Skeletal muscle cell (primary cell): ENCODE measurements at regions not wholly inside any gene's neighbourhood (a gene's known extent, or its start where the extent isn't known, plus 50 kb on each side); places are given as distances from the start of the nearest gene placed in this dataset.
"Not testable (repeated sequence)": the region's sequence is repeated elsewhere in the genome, so short reads cannot be mapped to it uniquely, and the experiment has no call there.

Source experiments
- DNase-seq: peaks from one replicate; pipeline ENCODE4 v3.0.0-alpha.2; 2010; ENCODE audit warnings: low read depth
- H3K4me3 ChIP-seq: 2 replicates; pipeline ENCODE4 v1.5.1; 2011; ENCODE audit warnings: low read depth, mild to moderate bottlenecking, control low read depth, low read length, moderate library complexity

- no peak overlapping the region for H3K4me3 ChIP-seq
- DNase-seq, result no peak
Measured at GRCh38 chr6:166714187-166714510, 87.1 kb upstream of the RPS6KA2 start.

- no peak for DNase-seq
- no peak overlapping the region for H3K4me3 ChIP-seq
Measured at GRCh38 chr6:166713434-166714186, 86.6 kb upstream of the RPS6KA2 start.

GRCh38 chr6:166712286-166713228, 85.5 kb upstream of the RPS6KA2 start:
- DNase-seq, result no peak
- H3K4me3 ChIP-seq, result no peak overlapping the region

GRCh38 chr6:166710084-166710483, 83.0 kb upstream of the RPS6KA2 start:
- no peak overlapping the region for H3K4me3 ChIP-seq
- DNase-seq, result no peak

GRCh38 chr6:166708460-166708859, 81.4 kb upstream of the RPS6KA2 start:
- no peak for DNase-seq

GRCh38 chr6:166707045-166707444, 80.0 kb upstream of the RPS6KA2 start:
- no peak for DNase-seq
- H3K4me3 ChIP-seq, result no peak overlapping the region

More at GRCh38 chr6:166708460-166708859, 81.4 kb upstream of the RPS6KA2 start:
- no peak overlapping the region for H3K4me3 ChIP-seq

GRCh38 chr6:166705069-166705468, 78.0 kb upstream of the RPS6KA2 start:
- no peak for DNase-seq
- H3K4me3 ChIP-seq, result no peak overlapping the region

GRCh38 chr6:166704171-166704570, 77.1 kb upstream of the RPS6KA2 start:
- DNase-seq, result no peak
- H3K4me3 ChIP-seq, result no peak overlapping the region

- H3K4me3 ChIP-seq, result no peak overlapping the region
- no peak for DNase-seq
Measured at GRCh38 chr6:166703149-166703710, 76.2 kb upstream of the RPS6KA2 start.

GRCh38 chr6:166701424-166701823, 74.4 kb upstream of the RPS6KA2 start:
- not testable (repeated sequence) for H3K4me3 ChIP-seq

GRCh38 chr6:166700871-166701270, 73.8 kb upstream of the RPS6KA2 start:
- DNase-seq, result not testable (repeated sequence)

More at GRCh38 chr6:166701424-166701823, 74.4 kb upstream of the RPS6KA2 start:
- not testable (repeated sequence) for DNase-seq

GRCh38 chr6:166697113-166697512, 70.1 kb upstream of the RPS6KA2 start:
- DNase-seq, result no peak
- no peak overlapping the region for H3K4me3 ChIP-seq

More at GRCh38 chr6:166700871-166701270, 73.8 kb upstream of the RPS6KA2 start:
- not testable (repeated sequence) for H3K4me3 ChIP-seq

- H3K4me3 ChIP-seq, result no peak overlapping the region
- DNase-seq, result no peak
Measured at GRCh38 chr6:166693880-166694279, 66.8 kb upstream of the RPS6KA2 start.

GRCh38 chr6:166692723-166693302, 65.8 kb upstream of the RPS6KA2 start:
- DNase-seq, result no peak
- H3K4me3 ChIP-seq, result no peak overlapping the region

- DNase-seq, result no peak
- H3K4me3 ChIP-seq, result no peak overlapping the region
Measured at GRCh38 chr6:166691746-166692145, 64.7 kb upstream of the RPS6KA2 start.

- no peak overlapping the region for H3K4me3 ChIP-seq
- no peak for DNase-seq
Measured at GRCh38 chr6:166691199-166691598, 64.1 kb upstream of the RPS6KA2 start.

- H3K4me3 ChIP-seq, result no peak overlapping the region
Measured at GRCh38 chr6:166689687-166690086, 62.6 kb upstream of the RPS6KA2 start.

GRCh38 chr6:166688901-166689300, 61.9 kb upstream of the RPS6KA2 start:
- H3K4me3 ChIP-seq, result no peak overlapping the region
- no peak for DNase-seq

More at GRCh38 chr6:166689687-166690086, 62.6 kb upstream of the RPS6KA2 start:
- no peak for DNase-seq

- H3K4me3 ChIP-seq, result no peak overlapping the region
- no peak for DNase-seq
Measured at GRCh38 chr6:166687879-166688205, 60.8 kb upstream of the RPS6KA2 start.
